ENCODE measurements at regions not wholly inside any gene's neighbourhood (a gene's known extent, or its start where the extent isn't known, plus 50 kb on each side); places are given as distances from the start of the nearest gene placed in this dataset.

DNA sequence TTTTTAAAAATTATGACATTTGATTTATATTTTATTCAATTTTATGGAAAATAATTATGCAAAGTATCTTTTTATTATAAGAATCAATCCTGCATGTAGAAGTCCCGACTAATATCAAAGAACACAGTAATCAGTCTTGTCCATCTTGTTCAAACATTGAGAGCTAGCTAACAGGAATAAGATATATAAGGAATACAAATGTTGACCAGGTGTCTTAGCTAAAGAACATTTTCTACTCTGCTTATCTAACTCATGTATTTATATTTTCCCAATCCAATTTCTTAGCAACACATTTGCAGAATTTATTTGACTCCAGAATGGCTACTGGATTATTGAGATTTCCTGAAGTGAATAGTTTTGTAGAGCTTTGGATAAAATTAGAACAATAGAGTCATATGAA, 61.5 kb upstream of the NR3C2 start:
- TF ChIP-seq, protein P1, sequence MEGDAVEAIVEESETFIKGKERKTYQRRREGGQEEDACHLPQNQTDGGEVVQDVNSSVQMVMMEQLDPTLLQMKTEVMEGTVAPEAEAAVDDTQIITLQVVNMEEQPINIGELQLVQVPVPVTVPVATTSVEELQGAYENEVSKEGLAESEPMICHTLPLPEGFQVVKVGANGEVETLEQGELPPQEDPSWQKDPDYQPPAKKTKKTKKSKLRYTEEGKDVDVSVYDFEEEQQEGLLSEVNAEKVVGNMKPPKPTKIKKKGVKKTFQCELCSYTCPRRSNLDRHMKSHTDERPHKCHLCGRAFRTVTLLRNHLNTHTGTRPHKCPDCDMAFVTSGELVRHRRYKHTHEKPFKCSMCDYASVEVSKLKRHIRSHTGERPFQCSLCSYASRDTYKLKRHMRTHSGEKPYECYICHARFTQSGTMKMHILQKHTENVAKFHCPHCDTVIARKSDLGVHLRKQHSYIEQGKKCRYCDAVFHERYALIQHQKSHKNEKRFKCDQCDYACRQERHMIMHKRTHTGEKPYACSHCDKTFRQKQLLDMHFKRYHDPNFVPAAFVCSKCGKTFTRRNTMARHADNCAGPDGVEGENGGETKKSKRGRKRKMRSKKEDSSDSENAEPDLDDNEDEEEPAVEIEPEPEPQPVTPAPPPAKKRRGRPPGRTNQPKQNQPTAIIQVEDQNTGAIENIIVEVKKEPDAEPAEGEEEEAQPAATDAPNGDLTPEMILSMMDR (IDR thresholded peaks at IDR 0.05): no peak
- no peak for TF ChIP-seq POLR2AphosphoS5 (IDR thresholded peaks at IDR 0.05)
